HG02938 (cell line): ENCODE measurements at regions not wholly inside any gene's neighbourhood (a gene's known extent, or its start where the extent isn't known, plus 50 kb on each side); places are given as distances from the start of the nearest gene placed in this dataset.

Experiments used
- ATAC-seq: cut with Tn5 transposase; IDR thresholded peaks from one replicate; pipeline ENCODE4 v1.9.1; 2021; ENCODE audit warnings: mild to moderate bottlenecking, moderate library complexity; ENCODE audit not compliant: unreplicated experiment

DNA sequence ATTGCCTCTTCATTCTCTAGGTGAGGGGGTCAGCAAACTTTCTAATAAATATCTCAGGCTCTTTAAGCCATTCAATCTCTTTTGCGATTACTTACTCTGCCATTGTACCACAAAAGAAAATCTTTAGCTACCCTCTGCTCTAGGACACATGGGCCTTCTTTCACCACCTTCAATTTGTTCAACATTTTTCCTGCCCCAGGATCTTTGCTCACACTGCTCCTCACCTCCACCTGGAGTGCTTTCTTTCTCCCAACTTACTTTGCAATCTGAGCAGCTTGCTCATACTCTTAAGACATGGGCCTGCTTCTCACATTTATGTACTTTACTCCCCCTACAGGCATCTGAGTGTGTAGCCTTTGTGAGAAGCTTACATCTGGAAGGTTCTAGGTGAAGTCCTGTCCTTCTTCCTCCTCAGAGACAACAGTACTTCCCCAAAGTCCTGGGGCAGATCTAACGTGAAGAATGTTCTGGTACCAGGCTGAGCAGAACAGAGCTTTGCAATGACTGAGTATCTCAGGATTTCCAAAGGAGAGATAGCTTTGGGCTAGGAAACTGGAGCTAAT, 55.0 kb upstream of the PRDM5 start:
- peak; percentile 83 for ATAC-seq

DNA sequence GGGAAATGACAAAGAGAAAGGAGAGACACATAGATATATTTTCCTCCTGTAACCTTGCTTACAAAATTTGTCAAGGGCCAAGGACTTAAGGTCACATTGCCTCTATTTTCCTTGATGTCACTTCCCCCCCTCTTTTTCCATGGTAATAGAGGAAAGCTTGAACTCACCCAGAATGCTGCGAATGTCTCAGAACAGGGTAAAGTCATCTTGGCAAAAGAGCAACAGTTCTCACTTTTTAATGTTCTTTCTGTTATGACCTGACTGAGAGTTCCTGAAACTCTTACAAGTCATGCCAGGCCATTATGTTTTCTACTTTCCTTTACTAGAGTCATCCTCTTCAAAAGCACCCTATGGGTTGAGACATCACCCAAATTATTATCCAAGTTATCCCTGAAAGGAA, 50.7 kb upstream of the PRDM5 start:
- ATAC-seq = no peak
